B cell (primary cell): ENCODE measurements at regions not wholly inside any gene's neighbourhood (a gene's known extent, or its start where the extent isn't known, plus 50 kb on each side); places are given as distances from the start of the nearest gene placed in this dataset.

Experiments
- ATAC-seq: fragments of 200-7000 bp; cut with Tn5 transposase; one replicate; pipeline ENCODE4 v1.10.0; 2021; ENCODE audit warnings: low read depth, mild to moderate bottlenecking, moderate number of reproducible peaks, moderate library complexity
- CTCF ChIA-PET: fragments of 350-600 bp; sonication (Branson Sonifier 250); formaldehyde crosslinking; loops from one replicate; lab custom pipeline; 2021; ENCODE audit warnings: antibody characterized with exemption, inconsistent platforms; lab: Charles Lee
- POLR2A ChIA-PET: fragments of 350-600 bp; sonication (Branson Sonifier 250); formaldehyde crosslinking; loops from one replicate; lab custom pipeline; 2021; ENCODE audit warnings: antibody characterized with exemption; lab: Charles Lee
- DNase-seq: peaks from one replicate; pipeline ENCODE4 v3.0.0; 2013
- H2AFZ ChIP-seq: 2 replicates; pipeline ENCODE4 v1.6.1; 2012; ENCODE audit warnings: mild to moderate bottlenecking, low read depth, low read length; ENCODE audit not compliant: insufficient read depth, poor library complexity, severe bottlenecking
- H3K27ac ChIP-seq, 2 donors: 1 replicate in 1 of 2; 2 replicates in 1 of 2; pipeline ENCODE4 v1.5.1; 2012 to 2013; ENCODE audit warnings: low read length in 2 of 2, mild to moderate bottlenecking in 2 of 2, moderate library complexity in 1 of 2
- H3K27me3 ChIP-seq, 4 experiments: fragments of 200-600 bp in 1 of 4; sonication (generic) in 1 of 4; replicated peaks in 1 of 4; 1 replicate in 2 of 4; 2 replicates in 2 of 4; pipeline versions ENCODE4 v1.6.1 to v1.7.0; 2013 to 2016; ENCODE audit warnings: low read length in 3 of 4, mild to moderate bottlenecking in 2 of 4, mixed read lengths in 1 of 4, moderate library complexity in 1 of 4; ENCODE audit not compliant: insufficient read depth in 4 of 4, control insufficient read depth in 3 of 4; ENCODE audit errors: control extremely low read depth in 1 of 4
- H3K36me3 ChIP-seq, 2 experiments: replicated peaks in 1 of 2; 1 replicate in 1 of 2; 2 replicates in 1 of 2; pipeline versions ENCODE4 v1.6.1 to v1.7.1; 2013; ENCODE audit warnings: low read length in 1 of 2; ENCODE audit not compliant: insufficient read depth in 2 of 2, control insufficient read depth in 1 of 2; ENCODE audit errors: control extremely low read depth in 1 of 2, extremely low read depth in 1 of 2
- H3K4me1 ChIP-seq, 2 donors: fragments of 200-600 bp in 1 of 2; sonication (generic) in 1 of 2; 1 replicate in 1 of 2; 2 replicates in 1 of 2; pipeline versions ENCODE4 v1.5.1 to v1.6.1; 2013 to 2017; ENCODE audit warnings: low read length in 2 of 2; ENCODE audit not compliant: control insufficient read depth in 2 of 2, insufficient read depth in 2 of 2
- H3K4me2 ChIP-seq: replicated peaks from 2 replicates; pipeline ENCODE3; 2012; ENCODE audit warnings: mild to moderate bottlenecking, low read depth, low read length; ENCODE audit not compliant: poor library complexity, severe bottlenecking
- H3K4me3 ChIP-seq, 5 experiments: fragments of 200-600 bp in 1 of 5; sonication (generic) in 1 of 5; 1 replicate in 3 of 5; 2 replicates in 2 of 5; pipeline versions ENCODE4 v1.5.1 to v1.7.0; 2011 to 2016; ENCODE audit warnings: low read length in 4 of 5, mild to moderate bottlenecking in 4 of 5, low read depth in 2 of 5, control low read depth in 1 of 5, moderate library complexity in 1 of 5; ENCODE audit not compliant: insufficient read depth in 1 of 5; ENCODE audit errors: control extremely low read depth in 1 of 5, extremely low read depth in 1 of 5
- H3K79me2 ChIP-seq: fragments of 200-600 bp; sonication (generic); one replicate; pipeline ENCODE4 v1.6.0; 2016; ENCODE audit warnings: low read length; ENCODE audit not compliant: control insufficient read depth, insufficient read depth
- H3K9ac ChIP-seq: fragments of 200-600 bp; sonication (generic); 2 replicates; pipeline ENCODE4 v1.6.1; 2017; ENCODE audit warnings: mild to moderate bottlenecking, low read length, moderate library complexity
- H3K9me3 ChIP-seq, 3 donors: one replicate each; pipeline versions ENCODE4 v1.6.1 to v1.7.1; 2013; ENCODE audit warnings: low read length in 2 of 3; ENCODE audit not compliant: control insufficient read depth in 2 of 3, insufficient read depth in 1 of 3; ENCODE audit errors: control extremely low read depth in 1 of 3
- H4K20me1 ChIP-seq: 2 replicates; pipeline ENCODE4 v1.6.0; 2012; ENCODE audit warnings: mild to moderate bottlenecking, low read length; ENCODE audit not compliant: insufficient read depth, control insufficient read depth, poor library complexity, severe bottlenecking
- H3K27ac Mint-ChIP-seq: one replicate; pipeline ENCODE4 v1.8.0; 2021; ENCODE audit warnings: mixed read lengths
- H3K27me3 Mint-ChIP-seq: one replicate; pipeline ENCODE4 v1.8.0; 2021; ENCODE audit warnings: mixed read lengths
- H3K4me1 Mint-ChIP-seq: one replicate; pipeline ENCODE4 v1.8.0; 2021; ENCODE audit warnings: mixed read lengths
- H3K4me3 Mint-ChIP-seq: one replicate; pipeline ENCODE4 v1.8.0; 2021; ENCODE audit warnings: mixed read lengths
- H3K9me3 Mint-ChIP-seq: one replicate; pipeline ENCODE4 v1.8.0; 2022; ENCODE audit warnings: mixed read lengths; ENCODE audit not compliant: insufficient read depth
- EZH2 ChIP-seq: IDR thresholded peaks from 2 replicates; pipeline ENCODE4 v1.6.1; 2012; ENCODE audit warnings: borderline replicate concordance, low read depth, mild to moderate bottlenecking, moderate library complexity, low read length; ENCODE audit not compliant: insufficient read depth, poor library complexity, severe bottlenecking
- WGBS: methylation state at CpG from one replicate; pipeline ENCODE4 v1.1.5; 2013; ENCODE audit warnings: missing lambda C conversion rate; ENCODE audit not compliant: insufficient coverage; 5-methylcytosine and 5-hydroxymethylcytosine counted together
- intact Hi-C: fragments of 100-400 bp; cut with micrococcal nuclease; formaldehyde crosslinking; loops from one replicate; pipeline ENCODE4 v1.10.0; 2022
- TF ChIP-seq, protein P1 (sequence below): fragments of 200-600 bp; IDR thresholded peaks from one replicate; pipeline ENCODE4 v1.8.0; 2022; ENCODE audit warnings: antibody characterized with exemption, mild to moderate bottlenecking

DNA sequence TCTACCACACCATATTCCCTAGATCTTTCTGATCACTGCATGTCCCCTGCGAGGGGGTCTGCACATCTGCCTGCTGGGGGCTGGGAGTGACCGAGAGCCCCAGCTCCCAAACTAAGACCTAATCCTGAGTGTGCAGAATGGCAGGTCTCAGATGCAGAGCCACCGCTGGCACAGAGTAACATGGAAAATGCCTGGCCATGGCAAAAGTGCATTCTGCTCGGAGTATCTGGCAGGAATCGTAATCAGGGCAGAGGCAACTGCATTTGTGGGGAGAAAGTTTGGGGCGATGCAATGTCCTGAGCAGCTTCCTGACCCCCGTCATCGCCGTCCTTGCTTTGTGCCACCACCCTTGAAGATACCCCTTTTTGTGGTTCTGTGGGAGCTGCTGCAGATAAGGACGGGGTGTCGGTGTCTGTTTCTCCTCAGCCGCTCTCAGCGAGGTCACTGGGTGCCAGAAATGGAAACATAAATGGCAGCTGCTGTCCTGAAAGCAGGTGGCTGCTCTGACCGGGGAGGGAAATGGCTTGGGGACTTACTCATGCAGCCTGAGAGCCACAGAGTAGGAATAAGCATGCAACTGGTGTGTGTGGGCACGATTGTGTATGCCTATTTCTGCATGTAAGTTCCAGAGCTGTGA, 157.9 kb downstream of the LY86 start:
- TF ChIP-seq, protein P1, sequence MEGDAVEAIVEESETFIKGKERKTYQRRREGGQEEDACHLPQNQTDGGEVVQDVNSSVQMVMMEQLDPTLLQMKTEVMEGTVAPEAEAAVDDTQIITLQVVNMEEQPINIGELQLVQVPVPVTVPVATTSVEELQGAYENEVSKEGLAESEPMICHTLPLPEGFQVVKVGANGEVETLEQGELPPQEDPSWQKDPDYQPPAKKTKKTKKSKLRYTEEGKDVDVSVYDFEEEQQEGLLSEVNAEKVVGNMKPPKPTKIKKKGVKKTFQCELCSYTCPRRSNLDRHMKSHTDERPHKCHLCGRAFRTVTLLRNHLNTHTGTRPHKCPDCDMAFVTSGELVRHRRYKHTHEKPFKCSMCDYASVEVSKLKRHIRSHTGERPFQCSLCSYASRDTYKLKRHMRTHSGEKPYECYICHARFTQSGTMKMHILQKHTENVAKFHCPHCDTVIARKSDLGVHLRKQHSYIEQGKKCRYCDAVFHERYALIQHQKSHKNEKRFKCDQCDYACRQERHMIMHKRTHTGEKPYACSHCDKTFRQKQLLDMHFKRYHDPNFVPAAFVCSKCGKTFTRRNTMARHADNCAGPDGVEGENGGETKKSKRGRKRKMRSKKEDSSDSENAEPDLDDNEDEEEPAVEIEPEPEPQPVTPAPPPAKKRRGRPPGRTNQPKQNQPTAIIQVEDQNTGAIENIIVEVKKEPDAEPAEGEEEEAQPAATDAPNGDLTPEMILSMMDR, result no peak
- TF ChIP-seq EZH2, result no peak
- no peak overlapping the region for H2AFZ ChIP-seq

DNA sequence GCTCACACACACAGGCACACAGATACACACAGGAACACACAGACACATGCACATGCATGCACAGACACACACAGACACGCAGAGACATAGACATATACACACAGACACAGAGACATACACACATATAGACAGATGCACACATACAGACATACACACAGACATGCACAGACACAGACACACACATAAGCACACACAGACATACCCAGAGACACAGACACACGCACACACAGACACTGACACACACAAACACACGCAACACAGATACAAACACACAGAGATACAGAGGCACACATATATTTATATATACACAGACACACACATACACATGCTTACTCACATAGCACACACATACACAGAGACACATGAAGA, 158.4 kb downstream of the LY86 start:
- H3K27ac Mint-ChIP-seq, result no peak overlapping the region
- Histone ChIP-seq H3K79me2 (no peaks in the 10 kb centered on the region), H3K4me3 (no peak overlapping the region), H2AFZ (no peak overlapping the region), H3K9me3 (no peaks in the 10 kb centered on the region), H3K27me3 (peaks cover 0 to 4% (median 0%) of the 10 kb centered on the region in 4 experiments), H3K27ac (no peak overlapping the region), H3K36me3 (no peaks in the 10 kb centered on the region), H3K4me1 (no peaks in the 10 kb centered on the region), H3K9ac (no peak overlapping the region), H4K20me1 (no peaks in the 10 kb centered on the region), H3K4me2 (no peak overlapping the region)
- H3K4me1 Mint-ChIP-seq, result no peaks in the 10 kb centered on the region
- TF ChIP-seq, protein P1, result no peak
- no peak for TF ChIP-seq EZH2
- POLR2A ChIA-PET, result no interaction called here
- H3K4me3 Mint-ChIP-seq, result no peak overlapping the region
- DNase-seq (no peak), ATAC-seq (no peak)
- peaks cover 18% of the 10 kb centered on the region for H3K27me3 Mint-ChIP-seq
- WGBS, result 90% methylated on average over 3 of the region's 3 CpGs
- intact Hi-C loops, result no loop called here
- CTCF ChIA-PET, result no interaction called here
- no peaks in the 10 kb centered on the region for H3K9me3 Mint-ChIP-seq

More for the DNA sequence above, 157.9 kb downstream of the LY86 start:
- H3K36me3 ChIP-seq, result no peaks in the 10 kb centered on the region
- no peak overlapping the region for H3K27ac ChIP-seq
- peaks cover 0 to 4% (median 0%) of the 10 kb centered on the region in 4 experiments for H3K27me3 ChIP-seq
- intact Hi-C loops, result no loop called here
- H3K4me1 ChIP-seq, result no peaks in the 10 kb centered on the region
- ChIA-PET POLR2A (interaction anchor here (0.6 kb wide), 1 partner anchor 303 kb away, joined by 6 read pairs; no protein-coding TSS in a partner anchor), CTCF (interaction anchor here (2.6 kb wide), 1 partner anchor 13 kb away, joined by 11 read pairs; no protein-coding TSS in a partner anchor)
- DNase-seq (no peak), ATAC-seq (no peak)
- no peaks in the 10 kb centered on the region for H3K9me3 ChIP-seq
- H3K4me3 ChIP-seq, result no peak overlapping the region
- Mint-ChIP-seq H3K27me3 (peaks cover 18% of the 10 kb centered on the region), H3K4me3 (no peak overlapping the region), H3K4me1 (no peaks in the 10 kb centered on the region), H3K27ac (no peak overlapping the region), H3K9me3 (no peaks in the 10 kb centered on the region)
- WGBS, result 75% methylated on average over 15 of the region's 15 CpGs
- no peak overlapping the region for H3K4me2 ChIP-seq
- H3K79me2 ChIP-seq, result no peaks in the 10 kb centered on the region
- H4K20me1 ChIP-seq, result no peaks in the 10 kb centered on the region
- H3K9ac ChIP-seq, result no peak overlapping the region
